ENCODE measurements at regions not wholly inside any gene's neighbourhood (a gene's known extent, or its start where the extent isn't known, plus 50 kb on each side); places are given as distances from the start of the nearest gene placed in this dataset.
A peak's percentile ranks its signal among the peaks of the same experiment; 100 is the strongest.

DNA sequence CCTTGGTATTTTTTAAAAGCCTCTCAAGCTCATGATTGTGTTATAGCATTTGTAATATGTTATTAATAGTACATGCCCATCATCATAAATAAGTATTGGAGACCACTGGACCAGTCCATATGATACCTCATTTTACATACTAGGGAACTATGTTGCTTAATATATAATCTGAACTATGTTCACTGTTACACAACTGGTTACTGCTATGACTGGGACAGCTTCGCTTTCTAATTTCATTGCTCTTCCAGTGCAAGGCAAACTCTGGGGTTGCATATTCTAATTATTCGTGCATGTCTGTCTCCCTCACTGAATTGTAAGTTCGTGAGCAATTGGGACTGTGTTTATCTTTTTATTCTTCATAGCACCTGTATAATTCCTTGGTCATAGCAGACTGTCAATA is 330.5 kb downstream of the RAPGEF2 start:
- H3K4me2 ChIP-seq (ENCODE audit: low read depth, low read length, poor library complexity, severe bottlenecking): no peak overlapping the region

DNA sequence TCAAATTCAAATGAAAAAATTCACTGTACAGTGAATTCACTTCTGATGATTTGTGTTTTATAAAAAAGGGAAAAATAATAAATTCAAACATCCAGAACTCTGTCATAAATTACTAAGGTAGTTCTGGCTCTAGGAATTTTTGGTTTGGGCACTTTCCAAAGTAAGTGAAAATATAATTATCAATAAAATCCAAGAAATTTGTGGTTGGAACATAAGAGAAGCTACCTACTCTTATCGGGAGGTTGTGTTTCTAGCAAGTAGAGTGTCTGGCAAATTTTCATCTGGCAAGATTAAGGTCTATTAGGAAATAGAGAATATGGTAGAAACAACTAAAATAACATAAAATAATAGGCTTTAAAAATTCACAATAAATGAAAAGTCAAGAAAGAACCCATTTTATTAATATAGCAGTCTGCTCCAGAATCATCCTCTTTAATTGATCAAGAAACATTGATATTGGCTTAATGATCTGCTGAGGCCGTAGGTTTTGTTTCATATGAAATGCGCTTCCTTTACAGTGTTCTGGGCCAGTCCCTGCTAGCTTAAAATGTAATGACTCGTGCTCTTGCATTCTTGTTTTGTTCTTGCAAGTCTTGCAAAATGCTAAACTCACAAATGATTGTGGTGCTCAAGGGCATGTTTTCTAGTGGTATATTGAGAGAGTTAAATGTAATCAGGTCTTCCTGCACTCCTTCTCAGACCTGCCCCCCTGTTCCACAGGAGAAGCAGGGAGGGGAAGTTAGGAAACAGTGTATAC is 331.4 kb downstream of the RAPGEF2 start:
- no peak overlapping the region for H2AFZ ChIP-seq (ENCODE audit: low read length)
- H3K4me1 ChIP-seq (ENCODE audit: low read length): no peaks in the 10 kb centered on the region
- no peaks in the 10 kb centered on the region for H3K9me3 ChIP-seq (ENCODE audit: low read length)
- no peak overlapping the region for H3K4me3 ChIP-seq (ENCODE audit: low read length)
- no peaks in the 10 kb centered on the region for H3K79me2 ChIP-seq (ENCODE audit: low read length)
- no peak for DNase-seq
- H3K27ac ChIP-seq (ENCODE audit: low read length): no peak overlapping the region
- H3K9ac ChIP-seq (ENCODE audit: low read length): no peak overlapping the region
- no peak overlapping the region for H3K4me2 ChIP-seq (ENCODE audit: low read depth, low read length, poor library complexity, severe bottlenecking)
- H4K20me1 ChIP-seq (ENCODE audit: insufficient read depth, low read depth, low read length): no peaks in the 10 kb centered on the region
- no peaks in the 10 kb centered on the region for H3K36me3 ChIP-seq (ENCODE audit: insufficient read depth, low read length)
- no peaks in the 10 kb centered on the region for H3K27me3 ChIP-seq (ENCODE audit: low read length)
- no peaks in the 10 kb centered on the region for H3K9me2 ChIP-seq (replicated peaks; ENCODE audit: insufficient read depth, low read length)

More for the DNA sequence above, 330.5 kb downstream of the RAPGEF2 start:
- Histone ChIP-seq H4K20me1 (ENCODE audit: insufficient read depth, low read depth, low read length) (no peaks in the 10 kb centered on the region), H3K9me3 (ENCODE audit: low read length) (no peaks in the 10 kb centered on the region), H3K4me3 (ENCODE audit: low read length) (no peak overlapping the region), H3K4me1 (ENCODE audit: low read length) (no peaks in the 10 kb centered on the region), H2AFZ (ENCODE audit: low read length) (no peak overlapping the region), H3K79me2 (ENCODE audit: low read length) (no peaks in the 10 kb centered on the region), H3K9me2 (replicated peaks; ENCODE audit: insufficient read depth, low read length) (no peaks in the 10 kb centered on the region), H3K27ac (ENCODE audit: low read length) (no peak overlapping the region), H3K27me3 (ENCODE audit: low read length) (no peaks in the 10 kb centered on the region), H3K36me3 (ENCODE audit: insufficient read depth, low read length) (no peaks in the 10 kb centered on the region), H3K9ac (ENCODE audit: low read length) (no peak overlapping the region)
- DNase-seq: no peak

DNA sequence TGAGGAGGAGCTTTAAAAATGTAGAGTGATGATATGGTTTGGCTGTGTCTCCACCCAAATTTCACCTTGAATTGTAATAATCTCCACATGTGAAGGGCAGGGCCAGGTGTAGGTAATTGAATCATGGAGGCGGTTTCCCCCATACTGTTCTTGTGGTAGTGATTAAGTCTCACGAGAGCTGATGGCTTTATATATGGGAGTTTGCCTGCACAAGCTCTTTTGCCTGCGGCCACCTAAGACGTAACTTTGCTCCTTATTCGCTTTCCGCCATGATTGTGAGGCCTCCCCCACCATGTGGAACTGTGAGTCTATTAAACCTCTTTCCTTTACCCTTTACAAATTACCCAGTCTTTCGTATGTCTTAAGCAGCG is 332.0 kb downstream of the RAPGEF2 start:
- Histone ChIP-seq H3K9me2 (replicated peaks; ENCODE audit: insufficient read depth, low read length) (no peaks in the 10 kb centered on the region), H3K79me2 (ENCODE audit: low read length) (no peaks in the 10 kb centered on the region), H2AFZ (ENCODE audit: low read length) (no peak overlapping the region), H3K27me3 (ENCODE audit: low read length) (no peaks in the 10 kb centered on the region), H3K27ac (ENCODE audit: low read length) (no peak overlapping the region), H3K9ac (ENCODE audit: low read length) (no peak overlapping the region), H3K9me3 (ENCODE audit: low read length) (no peaks in the 10 kb centered on the region), H3K4me2 (ENCODE audit: low read depth, low read length, poor library complexity, severe bottlenecking) (no peak overlapping the region), H3K36me3 (ENCODE audit: insufficient read depth, low read length) (no peaks in the 10 kb centered on the region), H3K4me3 (ENCODE audit: low read length) (no peak overlapping the region), H4K20me1 (ENCODE audit: insufficient read depth, low read depth, low read length) (no peaks in the 10 kb centered on the region), H3K4me1 (ENCODE audit: low read length) (no peaks in the 10 kb centered on the region)
- DNase-seq: no peak

DNA sequence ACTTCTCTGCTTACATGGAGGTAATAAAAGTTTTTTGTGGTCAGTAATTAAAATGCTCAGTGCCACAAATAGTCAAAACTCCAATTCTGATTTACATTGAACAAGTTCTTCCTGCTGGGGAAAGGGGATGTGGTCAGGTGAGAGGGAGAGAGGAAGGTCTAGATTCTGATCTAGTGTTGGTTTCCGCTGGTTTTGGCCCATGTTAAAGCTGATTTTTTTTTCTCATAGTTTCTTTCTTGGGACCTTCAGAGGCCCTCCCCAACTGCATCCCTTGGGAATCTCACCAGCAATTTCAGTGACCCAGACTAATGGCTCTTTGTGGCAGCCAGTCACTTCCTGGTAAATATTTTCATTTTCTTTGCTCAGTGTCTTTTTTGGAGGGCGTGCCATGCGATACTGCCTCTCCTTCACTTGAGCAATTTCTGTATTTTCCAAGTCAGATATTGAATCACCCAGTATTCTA is 332.7 kb downstream of the RAPGEF2 start:
- Histone ChIP-seq H3K36me3 (ENCODE audit: insufficient read depth, low read length) (no peaks in the 10 kb centered on the region), H3K4me1 (ENCODE audit: low read length) (no peaks in the 10 kb centered on the region), H3K9me3 (ENCODE audit: low read length) (no peaks in the 10 kb centered on the region), H3K4me2 (ENCODE audit: low read depth, low read length, poor library complexity, severe bottlenecking) (no peak overlapping the region), H3K27me3 (ENCODE audit: low read length) (no peaks in the 10 kb centered on the region), H3K9me2 (replicated peaks; ENCODE audit: insufficient read depth, low read length) (no peaks in the 10 kb centered on the region), H3K27ac (ENCODE audit: low read length) (no peak overlapping the region), H3K4me3 (ENCODE audit: low read length) (no peak overlapping the region), H2AFZ (ENCODE audit: low read length) (no peak overlapping the region), H4K20me1 (ENCODE audit: insufficient read depth, low read depth, low read length) (no peaks in the 10 kb centered on the region), H3K79me2 (ENCODE audit: low read length) (no peaks in the 10 kb centered on the region), H3K9ac (ENCODE audit: low read length) (no peak overlapping the region)
- no peak for DNase-seq

DNA sequence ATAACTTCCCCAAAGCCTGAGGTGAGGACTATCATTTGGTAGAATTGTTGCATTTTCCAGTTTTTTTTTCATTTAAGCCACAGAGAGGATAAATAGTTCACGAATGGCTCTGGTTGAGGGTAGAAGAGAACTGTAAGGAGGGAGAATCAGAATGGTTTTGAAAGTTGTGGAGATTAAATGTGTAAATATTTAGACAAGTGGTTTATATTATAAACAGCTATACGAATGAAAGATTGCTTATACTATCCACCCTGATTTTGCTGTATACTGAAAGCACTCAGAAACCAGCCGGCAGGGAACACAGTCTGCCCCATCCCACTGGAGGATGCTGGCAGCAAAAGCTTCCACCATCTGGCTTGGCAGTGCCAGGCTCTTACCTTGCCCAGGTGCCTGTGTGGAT is 341.1 kb downstream of the RAPGEF2 start:
- Histone ChIP-seq H4K20me1 (ENCODE audit: insufficient read depth, low read depth, low read length) (no peaks in the 10 kb centered on the region), H3K9ac (ENCODE audit: low read length) (no peak overlapping the region), H3K27ac (ENCODE audit: low read length) (no peak overlapping the region)

DNA sequence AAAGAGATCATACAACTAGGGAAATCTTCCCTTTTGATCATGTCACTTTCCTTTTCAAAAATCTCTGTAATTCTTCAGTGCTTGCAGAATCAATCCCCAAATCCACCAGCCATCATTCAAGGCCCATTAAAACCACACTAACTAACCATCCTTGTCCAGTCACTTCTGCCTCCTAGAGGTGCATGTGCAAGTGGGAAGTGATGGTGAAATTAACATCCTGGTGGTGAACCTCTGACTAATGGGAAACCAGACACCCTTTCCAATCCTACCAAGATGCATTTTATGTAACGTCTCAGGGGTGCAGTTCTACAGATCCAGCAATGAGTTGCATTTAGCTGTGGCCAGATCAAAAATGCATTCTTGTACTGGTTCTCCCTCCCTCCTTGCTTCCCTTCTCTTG is 341.8 kb downstream of the RAPGEF2 start:
- H4K20me1 ChIP-seq (ENCODE audit: insufficient read depth, low read depth, low read length): no peaks in the 10 kb centered on the region
- H3K27me3 ChIP-seq (ENCODE audit: low read length): no peaks in the 10 kb centered on the region
- H3K9me3 ChIP-seq (ENCODE audit: low read length): no peaks in the 10 kb centered on the region

More for the DNA sequence above, 341.1 kb downstream of the RAPGEF2 start:
- no peak overlapping the region for H2AFZ ChIP-seq (ENCODE audit: low read length)
- H3K4me3 ChIP-seq (ENCODE audit: low read length): no peak overlapping the region
- H3K9me3 ChIP-seq (ENCODE audit: low read length): no peaks in the 10 kb centered on the region
- no peaks in the 10 kb centered on the region for H3K4me1 ChIP-seq (ENCODE audit: low read length)
- DNase-seq: no peak
- H3K36me3 ChIP-seq (ENCODE audit: insufficient read depth, low read length): no peaks in the 10 kb centered on the region
- no peaks in the 10 kb centered on the region for H3K27me3 ChIP-seq (ENCODE audit: low read length)
- no peaks in the 10 kb centered on the region for H3K9me2 ChIP-seq (replicated peaks; ENCODE audit: insufficient read depth, low read length)
- no peak overlapping the region for H3K4me2 ChIP-seq (ENCODE audit: low read depth, low read length, poor library complexity, severe bottlenecking)
- no peaks in the 10 kb centered on the region for H3K79me2 ChIP-seq (ENCODE audit: low read length)

DNA sequence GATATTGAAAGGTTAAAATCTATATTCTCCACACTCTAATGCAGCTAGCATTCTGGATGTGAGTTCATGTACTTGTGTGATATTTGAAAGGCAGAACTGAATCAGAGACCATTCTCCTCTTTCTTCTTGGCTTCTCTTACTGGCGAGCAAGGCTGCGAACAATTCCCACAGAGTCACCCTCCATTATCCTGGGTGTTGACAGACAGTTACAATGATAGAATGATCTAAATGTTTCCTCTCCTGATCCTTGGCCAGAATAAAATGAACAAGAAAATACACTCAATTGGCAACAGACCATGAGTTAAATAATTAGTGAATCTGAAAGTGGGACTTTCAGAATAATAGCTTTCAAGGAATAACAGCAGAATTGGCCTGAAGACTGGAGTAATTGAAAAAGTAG is 342.8 kb downstream of the RAPGEF2 start:
- no peak overlapping the region for H3K27ac ChIP-seq (ENCODE audit: low read length)
- H2AFZ ChIP-seq (ENCODE audit: low read length): no peak overlapping the region
- no peaks in the 10 kb centered on the region for H3K36me3 ChIP-seq (ENCODE audit: insufficient read depth, low read length)
- no peak overlapping the region for H3K4me3 ChIP-seq (ENCODE audit: low read length)
- no peaks in the 10 kb centered on the region for H3K9me2 ChIP-seq (replicated peaks; ENCODE audit: insufficient read depth, low read length)
- H3K9me3 ChIP-seq (ENCODE audit: low read length): no peaks in the 10 kb centered on the region
- no peaks in the 10 kb centered on the region for H4K20me1 ChIP-seq (ENCODE audit: insufficient read depth, low read depth, low read length)
- H3K4me1 ChIP-seq (ENCODE audit: low read length): no peaks in the 10 kb centered on the region
- H3K4me2 ChIP-seq (ENCODE audit: low read depth, low read length, poor library complexity, severe bottlenecking): no peak overlapping the region
- no peak overlapping the region for H3K9ac ChIP-seq (ENCODE audit: low read length)
- H3K27me3 ChIP-seq (ENCODE audit: low read length): no peaks in the 10 kb centered on the region
- no peaks in the 10 kb centered on the region for H3K79me2 ChIP-seq (ENCODE audit: low read length)
- no peak for DNase-seq

More for the DNA sequence above, 341.8 kb downstream of the RAPGEF2 start:
- Histone ChIP-seq H3K4me3 (ENCODE audit: low read length) (no peak overlapping the region), H3K79me2 (ENCODE audit: low read length) (no peaks in the 10 kb centered on the region), H3K36me3 (ENCODE audit: insufficient read depth, low read length) (no peaks in the 10 kb centered on the region), H3K4me1 (ENCODE audit: low read length) (no peaks in the 10 kb centered on the region), H3K9ac (ENCODE audit: low read length) (no peak overlapping the region), H2AFZ (ENCODE audit: low read length) (no peak overlapping the region), H3K9me2 (replicated peaks; ENCODE audit: insufficient read depth, low read length) (no peaks in the 10 kb centered on the region), H3K27ac (ENCODE audit: low read length) (no peak overlapping the region), H3K4me2 (ENCODE audit: low read depth, low read length, poor library complexity, severe bottlenecking) (no peak overlapping the region)
- DNase-seq: no peak

DNA sequence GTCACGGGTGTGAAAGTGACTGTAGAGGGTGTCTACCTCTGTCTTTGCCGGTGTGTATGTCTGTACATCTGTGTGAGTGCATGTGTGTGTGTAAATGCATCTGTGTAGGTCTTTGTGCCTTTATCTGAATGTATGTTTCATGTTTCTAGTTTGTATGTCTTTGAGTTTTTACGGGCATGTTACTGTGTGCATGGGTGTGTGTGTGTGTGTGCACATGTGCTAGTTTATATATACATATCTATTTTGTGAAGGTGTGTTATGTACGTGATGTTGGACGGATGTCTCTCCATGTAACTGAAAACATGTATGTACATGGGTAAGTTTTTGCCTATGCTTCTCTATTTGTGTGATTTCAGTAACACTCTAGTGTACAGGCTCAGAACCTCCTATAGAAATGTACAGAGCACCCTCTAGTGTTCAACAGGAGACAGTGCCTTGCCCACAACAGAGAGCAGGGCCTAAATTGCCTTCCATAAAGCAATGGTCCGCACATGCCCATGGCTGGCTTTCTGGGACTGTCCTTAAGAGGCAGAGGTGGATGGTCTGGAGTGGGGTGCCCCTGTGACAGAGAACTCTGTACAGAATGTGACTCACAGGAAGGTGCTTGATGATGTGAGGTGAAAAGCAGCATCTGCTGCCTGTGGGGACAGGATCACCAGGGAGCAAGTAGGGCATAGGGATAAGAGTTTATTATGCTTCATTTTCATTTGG is 343.5 kb downstream of the RAPGEF2 start:
- Histone ChIP-seq H3K4me2 (ENCODE audit: low read depth, low read length, poor library complexity, severe bottlenecking) (no peak overlapping the region), H4K20me1 (ENCODE audit: insufficient read depth, low read depth, low read length) (no peaks in the 10 kb centered on the region)
- DNase-seq: peak; percentile 87

More for the DNA sequence above, 343.5 kb downstream of the RAPGEF2 start:
- no peaks in the 10 kb centered on the region for H3K27me3 ChIP-seq (ENCODE audit: low read length)
- no peak overlapping the region for H3K9ac ChIP-seq (ENCODE audit: low read length)
- no peaks in the 10 kb centered on the region for H3K9me2 ChIP-seq (replicated peaks; ENCODE audit: insufficient read depth, low read length)
- no peak overlapping the region for H3K4me3 ChIP-seq (ENCODE audit: low read length)
- no peaks in the 10 kb centered on the region for H3K4me1 ChIP-seq (ENCODE audit: low read length)
- no peaks in the 10 kb centered on the region for H3K9me3 ChIP-seq (ENCODE audit: low read length)
- no peak overlapping the region for H3K27ac ChIP-seq (ENCODE audit: low read length)
- H3K36me3 ChIP-seq (ENCODE audit: insufficient read depth, low read length): no peaks in the 10 kb centered on the region
- no peaks in the 10 kb centered on the region for H3K79me2 ChIP-seq (ENCODE audit: low read length)
- no peak overlapping the region for H2AFZ ChIP-seq (ENCODE audit: low read length)

Measured in Karpas-422 (cell line).